SK-N-MC (cell line): ENCODE measurements at regions not wholly inside any gene's neighbourhood (a gene's known extent, or its start where the extent isn't known, plus 50 kb on each side); places are given as distances from the start of the nearest gene placed in this dataset.

Experiments
- DNase-seq: peaks from one replicate; pipeline ENCODE4 v3.0.0-alpha.2; 2011; ENCODE audit warnings: low read depth, low spot score
- H3K27ac ChIP-seq: fragments of 200-600 bp; sonication (generic); 2 replicates; pipeline ENCODE4 v1.5.1; 2016; ENCODE audit warnings: mixed run types
- H3K36me3 ChIP-seq: fragments of 200-600 bp; sonication (generic); 2 replicates; pipeline ENCODE4 v1.6.1; 2017; ENCODE audit warnings: antibody characterized with exemption, low read length, mixed read lengths; ENCODE audit not compliant: insufficient read depth
- H3K4me3 ChIP-seq: fragments of 200-600 bp; sonication (generic); 2 replicates; pipeline ENCODE4 v1.5.1; 2016
- H3K9ac ChIP-seq: fragments of 200-600 bp; sonication (generic); 2 replicates; pipeline ENCODE4 v1.8.0; 2017; ENCODE audit warnings: mixed run types, mixed read lengths; ENCODE audit not compliant: insufficient read length
- H3K9me3 ChIP-seq: fragments of 200-600 bp; sonication (generic); 2 replicates; pipeline ENCODE4 v1.6.1; 2017; ENCODE audit warnings: low read depth, mild to moderate bottlenecking, antibody characterized with exemption, low read length, moderate library complexity, mixed read lengths
- EZH2 ChIP-seq: fragments of 200-600 bp; sonication (generic); IDR thresholded peaks from one replicate; pipeline ENCODE4 v1.6.1; 2017; ENCODE audit warnings: antibody characterized with exemption
- FOXP2 ChIP-seq: optimal IDR thresholded peaks from 2 replicates; pipeline ENCODE3; 2011; ENCODE audit warnings: mild to moderate bottlenecking, moderate library complexity; ENCODE audit not compliant: insufficient read depth; ENCODE audit errors: extremely low read length, control extremely low read depth
- POLR2AphosphoS5 ChIP-seq: IDR thresholded peaks from 2 replicates; pipeline ENCODE4 v1.6.1; 2012; ENCODE audit warnings: mild to moderate bottlenecking, low read depth, low read length, borderline replicate concordance

DNA sequence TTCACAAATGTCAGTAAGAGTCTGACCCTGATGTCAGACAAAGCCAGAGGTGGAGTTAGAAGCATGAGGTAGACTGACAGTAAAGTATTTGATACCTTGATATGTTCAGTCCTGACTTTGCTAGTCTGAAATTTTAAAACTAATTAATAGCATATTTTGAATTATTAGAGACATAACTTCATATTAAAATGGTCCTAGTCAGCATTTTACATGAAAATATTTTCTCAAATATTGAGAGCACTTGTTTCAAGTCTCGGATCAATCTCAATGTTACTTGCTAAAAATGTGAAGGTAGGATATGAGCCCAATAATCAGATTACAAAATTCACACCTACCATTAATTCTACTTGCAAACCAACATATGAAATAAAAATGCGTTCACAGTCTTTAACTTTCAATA, 58.1 kb upstream of the TTC14 start:
- Histone ChIP-seq H3K9ac (no peak overlapping the region), H3K27ac (no peak overlapping the region), H3K36me3 (no peaks in the 10 kb centered on the region), H3K9me3 (no peaks in the 10 kb centered on the region), H3K4me3 (no peak overlapping the region)
- DNase-seq = no peak
- TF ChIP-seq FOXP2 (no peak), POLR2AphosphoS5 (no peak), EZH2 (no peak)

DNA sequence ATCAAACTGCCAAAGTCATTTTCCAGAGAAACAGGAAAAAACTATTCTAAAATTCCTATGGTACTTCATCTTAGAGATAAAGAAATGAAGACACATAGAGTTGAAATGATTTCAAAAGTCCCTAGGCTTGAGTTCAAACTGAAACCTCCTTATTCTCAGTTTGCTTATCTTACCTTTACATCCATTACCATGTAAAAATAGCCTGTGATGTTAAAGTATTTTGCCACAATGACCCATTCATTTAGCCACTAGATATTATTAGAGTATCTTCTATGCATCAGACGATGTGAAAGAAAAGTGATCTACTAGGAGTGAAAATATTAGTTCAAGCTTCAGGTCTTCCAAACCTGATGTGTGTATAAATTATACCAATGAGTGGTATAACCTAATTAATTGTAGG, 55.1 kb upstream of the TTC14 start:
- no peak overlapping the region for H3K4me3 ChIP-seq
- no peak overlapping the region for H3K9ac ChIP-seq
- TF ChIP-seq FOXP2 = no peak
- no peak for TF ChIP-seq EZH2
- TF ChIP-seq POLR2AphosphoS5 = no peak
- no peaks in the 10 kb centered on the region for H3K36me3 ChIP-seq
- H3K9me3 ChIP-seq = no peaks in the 10 kb centered on the region
- DNase-seq = no peak
- no peak overlapping the region for H3K27ac ChIP-seq

DNA sequence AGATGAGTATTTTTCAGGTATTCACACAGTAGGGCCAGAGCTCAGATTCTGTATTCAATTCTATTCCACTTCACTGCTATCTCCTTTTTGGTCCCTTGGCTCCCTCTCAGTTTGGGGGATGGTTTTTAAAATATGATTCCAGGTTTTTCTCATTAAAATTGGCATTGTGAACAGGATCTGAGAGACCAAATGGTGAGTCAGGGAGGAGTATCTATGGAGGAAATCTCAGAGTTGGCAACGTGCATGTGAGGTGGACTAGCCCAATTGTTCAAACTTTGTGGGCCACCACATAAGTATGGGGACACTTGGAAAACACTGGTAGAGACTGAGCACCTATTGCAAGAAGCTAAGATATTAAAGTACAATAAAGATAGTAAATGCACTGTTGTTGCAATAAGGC, 53.9 kb upstream of the TTC14 start:
- Histone ChIP-seq H3K9ac (no peak overlapping the region), H3K27ac (no peak overlapping the region), H3K4me3 (no peak overlapping the region), H3K9me3 (no peaks in the 10 kb centered on the region), H3K36me3 (no peaks in the 10 kb centered on the region)
- TF ChIP-seq EZH2 = no peak
- no peak for TF ChIP-seq POLR2AphosphoS5
- TF ChIP-seq FOXP2 = no peak
- no peak for DNase-seq
